ENCODE measurements at regions not wholly inside any gene's neighbourhood (a gene's known extent, or its start where the extent isn't known, plus 50 kb on each side); places are given as distances from the start of the nearest gene placed in this dataset.

DNA sequence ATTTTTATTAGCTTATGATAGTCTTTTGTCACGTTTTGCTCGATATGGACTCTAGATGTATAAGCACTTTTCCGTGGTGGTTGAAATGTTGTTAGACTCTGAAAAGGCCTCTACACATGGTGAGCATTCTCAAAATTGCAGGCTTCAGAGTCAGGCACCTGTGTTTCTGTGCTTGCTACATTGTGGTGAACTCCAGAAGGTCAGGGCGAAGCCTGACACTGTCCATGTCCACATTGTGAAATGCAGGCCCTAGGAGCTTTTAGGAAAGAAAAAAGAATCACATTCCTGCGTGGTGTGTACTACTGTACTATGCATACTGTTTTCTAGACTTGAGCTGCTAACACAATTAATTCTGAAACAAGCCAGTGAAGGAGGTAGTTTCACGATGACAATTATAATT lies 86.3 kb downstream of the HS3ST1 start:
- no peak for DNase-seq
- Mint-ChIP-seq H3K9me3 (no peaks in the 10 kb centered on the region), H3K27ac (no peak overlapping the region), H3K36me3 (ENCODE audit: low read depth) (no peaks in the 10 kb centered on the region), H3K4me1 (no peaks in the 10 kb centered on the region), H3K4me3 (no peak overlapping the region), H3K27me3 (no peaks in the 10 kb centered on the region)
- intact Hi-C loops (cut with micrococcal nuclease): no loop called here

DNA sequence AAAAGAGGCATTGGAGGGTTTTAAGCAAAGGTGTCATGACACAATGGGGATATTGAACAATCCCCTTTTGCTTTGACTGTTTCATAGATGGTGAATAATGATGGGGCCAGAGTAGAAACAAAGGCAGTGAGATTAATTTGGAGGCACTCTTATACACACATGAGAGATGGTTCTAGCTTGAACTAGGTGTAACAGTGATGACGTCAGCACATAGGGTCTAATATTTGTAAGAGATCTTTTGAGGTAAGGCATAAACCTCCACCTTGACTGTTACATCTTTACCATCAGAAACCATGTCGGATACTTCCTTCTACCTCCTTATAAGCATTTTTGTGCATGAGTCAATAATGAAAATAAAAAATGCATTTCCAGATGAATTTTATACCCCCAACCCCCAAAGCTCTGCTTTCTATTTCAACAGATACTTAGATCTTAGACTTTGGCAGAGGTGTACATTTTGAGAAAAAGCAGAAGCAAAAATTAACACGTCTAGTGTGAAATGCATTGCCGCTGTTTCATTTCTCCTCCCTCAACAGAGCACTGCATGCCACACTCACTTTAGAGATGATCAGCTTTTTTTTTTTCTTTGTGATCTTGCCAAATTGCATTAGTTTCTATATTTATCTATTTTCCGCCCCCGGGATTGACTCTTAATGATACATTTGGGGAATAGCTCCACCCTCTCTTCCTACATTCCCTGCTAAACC lies 87.2 kb downstream of the HS3ST1 start:
- H3K4me1 Mint-ChIP-seq: no peaks in the 10 kb centered on the region
- no peak overlapping the region for H3K4me3 Mint-ChIP-seq
- intact Hi-C loops (cut with micrococcal nuclease): no loop called here
- no peaks in the 10 kb centered on the region for H3K27me3 Mint-ChIP-seq
- no peaks in the 10 kb centered on the region for H3K36me3 Mint-ChIP-seq (ENCODE audit: low read depth)
- H3K27ac Mint-ChIP-seq: no peak overlapping the region
- H3K9me3 Mint-ChIP-seq: no peaks in the 10 kb centered on the region
- no peak for DNase-seq

GRCh38 chr4:11338956-11339782 lies 89.5 kb downstream of the HS3ST1 start:
- H3K27ac Mint-ChIP-seq: no peak overlapping the region
- no peak overlapping the region for H3K4me3 Mint-ChIP-seq
- H3K27me3 Mint-ChIP-seq: no peaks in the 10 kb centered on the region
- intact Hi-C loops (cut with micrococcal nuclease): no loop called here
- DNase-seq: no peak
- no peaks in the 10 kb centered on the region for H3K9me3 Mint-ChIP-seq
- no peaks in the 10 kb centered on the region for H3K4me1 Mint-ChIP-seq
- no peaks in the 10 kb centered on the region for H3K36me3 Mint-ChIP-seq (ENCODE audit: low read depth)

- Mint-ChIP-seq H3K27me3 (no peaks in the 10 kb centered on the region), H3K4me3 (no peak overlapping the region), H3K4me1 (no peaks in the 10 kb centered on the region), H3K27ac (no peak overlapping the region), H3K9me3 (no peaks in the 10 kb centered on the region), H3K36me3 (ENCODE audit: low read depth) (no peaks in the 10 kb centered on the region)
- DNase-seq: no peak
- intact Hi-C loops (cut with micrococcal nuclease): no loop called here
Measured at GRCh38 chr4:11337287-11337686, 91.4 kb downstream of the HS3ST1 start.

DNA sequence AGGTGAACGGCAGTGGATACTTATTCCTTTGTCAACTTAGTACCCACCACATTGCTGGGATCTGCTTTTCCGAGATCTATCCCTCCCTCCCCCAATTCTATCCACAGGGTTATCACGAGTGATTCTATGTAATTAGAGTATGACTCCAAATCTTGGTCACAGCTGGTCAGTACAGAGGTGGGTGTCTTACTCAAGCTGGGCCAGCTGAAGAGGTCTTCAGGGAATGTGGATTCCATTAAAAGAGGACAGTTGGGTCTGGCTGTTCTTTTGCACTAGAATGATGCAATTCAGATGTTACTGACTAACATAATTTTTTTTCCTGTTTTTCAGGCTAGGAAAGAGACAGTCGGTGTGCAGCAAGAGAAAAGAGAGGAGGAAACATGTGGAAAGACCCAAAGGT lies 92.3 kb downstream of the HS3ST1 start:
- no peaks in the 10 kb centered on the region for H3K4me1 Mint-ChIP-seq
- no peak overlapping the region for H3K27ac Mint-ChIP-seq
- H3K4me3 Mint-ChIP-seq: no peak overlapping the region
- H3K9me3 Mint-ChIP-seq: no peaks in the 10 kb centered on the region
- intact Hi-C loops (cut with micrococcal nuclease): no loop called here
- no peak for DNase-seq
- H3K27me3 Mint-ChIP-seq: no peaks in the 10 kb centered on the region
- no peaks in the 10 kb centered on the region for H3K36me3 Mint-ChIP-seq (ENCODE audit: low read depth)

GRCh38 chr4:11334887-11335286 lies 93.8 kb downstream of the HS3ST1 start:
- no peak for DNase-seq
- intact Hi-C loops (cut with micrococcal nuclease): no loop called here
- Mint-ChIP-seq H3K27ac (no peak overlapping the region), H3K27me3 (no peaks in the 10 kb centered on the region), H3K4me1 (no peaks in the 10 kb centered on the region), H3K9me3 (no peaks in the 10 kb centered on the region), H3K36me3 (ENCODE audit: low read depth) (no peaks in the 10 kb centered on the region), H3K4me3 (no peak overlapping the region)

DNA sequence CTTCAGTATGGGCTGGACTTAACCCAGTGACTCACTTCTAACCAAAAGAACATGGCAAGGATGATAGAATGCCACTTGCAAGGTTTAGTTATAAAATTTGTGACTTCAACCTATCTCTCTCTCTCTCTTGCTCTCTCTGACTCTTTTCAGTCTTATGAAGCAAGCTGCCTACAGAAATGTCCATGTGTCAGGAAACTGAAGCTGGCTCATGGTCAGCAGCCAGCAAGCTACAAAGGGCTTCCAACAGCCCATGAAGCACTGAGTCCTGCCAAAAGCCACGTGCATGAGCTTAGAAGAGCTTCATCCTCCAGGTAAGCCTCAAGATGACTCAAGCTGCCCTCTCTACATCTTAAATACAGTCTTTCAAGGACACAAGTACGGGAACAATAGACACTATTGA lies 100.3 kb downstream of the HS3ST1 start:
- intact Hi-C loops (cut with micrococcal nuclease): no loop called here
- Mint-ChIP-seq H3K9me3 (peaks cover 5% of the 10 kb centered on the region), H3K27ac (no peak overlapping the region), H3K4me1 (no peaks in the 10 kb centered on the region), H3K4me3 (no peak overlapping the region), H3K27me3 (no peaks in the 10 kb centered on the region), H3K36me3 (ENCODE audit: low read depth) (no peaks in the 10 kb centered on the region)
- no peak for DNase-seq

GRCh38 chr4:11326021-11326420 lies 102.7 kb downstream of the HS3ST1 start:
- intact Hi-C loops (cut with micrococcal nuclease): no loop called here
- Mint-ChIP-seq H3K27me3 (no peaks in the 10 kb centered on the region), H3K4me1 (no peaks in the 10 kb centered on the region), H3K9me3 (peaks cover 14% of the 10 kb centered on the region), H3K27ac (no peak overlapping the region), H3K36me3 (ENCODE audit: low read depth) (no peaks in the 10 kb centered on the region), H3K4me3 (no peak overlapping the region)
- DNase-seq: no peak

GRCh38 chr4:11323771-11324170 lies 104.9 kb downstream of the HS3ST1 start:
- no peak for DNase-seq
- no peaks in the 10 kb centered on the region for H3K36me3 Mint-ChIP-seq (ENCODE audit: low read depth)
- H3K4me3 Mint-ChIP-seq: no peak overlapping the region
- H3K9me3 Mint-ChIP-seq: peaks cover 14% of the 10 kb centered on the region
- H3K4me1 Mint-ChIP-seq: no peaks in the 10 kb centered on the region
- no peak overlapping the region for H3K27ac Mint-ChIP-seq
- H3K27me3 Mint-ChIP-seq: no peaks in the 10 kb centered on the region
- intact Hi-C loops (cut with micrococcal nuclease): no loop called here

- no peaks in the 10 kb centered on the region for H3K27me3 Mint-ChIP-seq
- no peaks in the 10 kb centered on the region for H3K4me1 Mint-ChIP-seq
- intact Hi-C loops (cut with micrococcal nuclease): no loop called here
- DNase-seq: no peak
- H3K27ac Mint-ChIP-seq: no peak overlapping the region
- H3K4me3 Mint-ChIP-seq: no peak overlapping the region
- no peaks in the 10 kb centered on the region for H3K36me3 Mint-ChIP-seq (ENCODE audit: low read depth)
- peaks cover 4% of the 10 kb centered on the region for H3K9me3 Mint-ChIP-seq
Measured at GRCh38 chr4:11313157-11313943, 115.3 kb downstream of the HS3ST1 start.

GRCh38 chr4:11312389-11312788 lies 116.3 kb downstream of the HS3ST1 start:
- H3K27me3 Mint-ChIP-seq: no peaks in the 10 kb centered on the region
- no peaks in the 10 kb centered on the region for H3K9me3 Mint-ChIP-seq
- H3K4me3 Mint-ChIP-seq: no peak overlapping the region
- H3K27ac Mint-ChIP-seq: no peak overlapping the region
- no peak for DNase-seq
- H3K36me3 Mint-ChIP-seq (ENCODE audit: low read depth): no peaks in the 10 kb centered on the region
- intact Hi-C loops (cut with micrococcal nuclease): no loop called here
- no peaks in the 10 kb centered on the region for H3K4me1 Mint-ChIP-seq

- H3K4me1 Mint-ChIP-seq: no peaks in the 10 kb centered on the region
- H3K9me3 Mint-ChIP-seq: no peaks in the 10 kb centered on the region
- no peak overlapping the region for H3K4me3 Mint-ChIP-seq
- H3K27ac Mint-ChIP-seq: no peak overlapping the region
- intact Hi-C loops (cut with micrococcal nuclease): no loop called here
- no peaks in the 10 kb centered on the region for H3K36me3 Mint-ChIP-seq (ENCODE audit: low read depth)
- no peaks in the 10 kb centered on the region for H3K27me3 Mint-ChIP-seq
- no peak for DNase-seq
Measured at GRCh38 chr4:11301075-11301660, 127.5 kb downstream of the HS3ST1 start.

DNA sequence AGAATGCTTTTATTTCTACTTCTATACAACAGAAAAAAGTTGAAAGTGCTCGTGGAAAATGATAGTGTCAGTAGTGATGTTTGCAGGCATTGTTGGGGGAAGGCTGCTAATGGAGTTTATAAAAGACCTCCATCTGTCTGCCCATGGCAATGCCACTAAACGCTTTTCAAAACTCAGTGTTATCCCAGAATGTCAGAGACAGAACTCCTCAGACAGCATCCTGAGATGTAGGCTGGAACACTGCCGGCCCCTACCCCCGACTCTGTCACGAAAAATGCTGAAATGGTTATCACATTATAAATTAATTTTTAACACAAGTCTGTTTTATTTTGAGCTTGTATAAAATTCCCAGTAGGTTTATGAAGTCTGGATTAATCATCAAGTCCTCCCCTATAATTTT lies 128.9 kb downstream of the HS3ST1 start:
- no peak for DNase-seq
- H3K4me1 Mint-ChIP-seq: no peaks in the 10 kb centered on the region
- H3K27me3 Mint-ChIP-seq: no peaks in the 10 kb centered on the region
- H3K9me3 Mint-ChIP-seq: no peaks in the 10 kb centered on the region
- H3K36me3 Mint-ChIP-seq (ENCODE audit: low read depth): no peaks in the 10 kb centered on the region
- H3K27ac Mint-ChIP-seq: no peak overlapping the region
- no peak overlapping the region for H3K4me3 Mint-ChIP-seq
- intact Hi-C loops (cut with micrococcal nuclease): no loop called here

GRCh38 chr4:11299016-11299415 lies 129.7 kb downstream of the HS3ST1 start:
- H3K27ac Mint-ChIP-seq: no peak overlapping the region
- no peak overlapping the region for H3K4me3 Mint-ChIP-seq
- no peaks in the 10 kb centered on the region for H3K27me3 Mint-ChIP-seq
- H3K4me1 Mint-ChIP-seq: no peaks in the 10 kb centered on the region
- intact Hi-C loops (cut with micrococcal nuclease): no loop called here
- H3K9me3 Mint-ChIP-seq: no peaks in the 10 kb centered on the region
- DNase-seq: no peak
- H3K36me3 Mint-ChIP-seq (ENCODE audit: low read depth): no peaks in the 10 kb centered on the region

Measured in activated CD4-positive, alpha-beta T cell treated with anti-CD3 and anti-CD28 coated beads, Interleukin-2, amount 10 ng/mL, durations not matched to agents 24 days and 14 days (primary cell).